ENCODE measurements at regions not wholly inside any gene's neighbourhood (a gene's known extent, or its start where the extent isn't known, plus 50 kb on each side); places are given as distances from the start of the nearest gene placed in this dataset.

DNA sequence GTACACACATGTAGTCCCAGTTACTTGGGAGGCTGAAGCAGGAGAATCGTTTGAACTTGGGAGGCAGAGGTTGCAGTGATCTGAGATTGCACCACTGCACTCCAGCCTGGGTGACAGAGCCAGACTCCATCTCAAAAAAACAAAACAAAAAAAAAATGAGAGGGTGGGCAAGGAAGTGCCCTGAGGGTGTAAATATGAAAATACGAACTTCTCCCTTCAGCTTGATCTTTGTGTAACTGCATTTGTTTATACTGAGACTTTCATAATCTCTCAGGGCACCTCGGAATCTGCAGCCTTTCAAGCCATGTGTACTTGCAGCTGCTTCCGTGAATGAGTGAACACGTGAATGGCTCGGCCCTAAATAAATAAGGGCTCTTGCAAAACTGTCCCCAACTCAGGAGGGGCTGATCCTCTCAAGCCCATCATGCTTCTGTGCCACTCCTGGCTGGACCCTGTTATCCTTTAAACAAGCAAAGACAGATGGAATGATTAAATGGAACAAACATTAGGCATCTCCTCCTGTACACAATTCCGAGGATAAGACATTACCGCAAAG, 96.8 kb downstream of the BOD1L2 start:
- H3K9ac ChIP-seq (ENCODE audit: low read depth, low read length) = no peak overlapping the region
- H3K36me3 ChIP-seq (ENCODE audit: control insufficient read depth, insufficient read depth, low read length) = no peaks in the 10 kb centered on the region
- H3K4me1 ChIP-seq (ENCODE audit: control insufficient read depth, insufficient read depth, low read length) = no peaks in the 10 kb centered on the region
- H3K27me3 ChIP-seq (ENCODE audit: control insufficient read depth, insufficient read depth, low read length) = no peaks in the 10 kb centered on the region
- H3K27ac ChIP-seq (ENCODE audit: low read depth, low read length) = no peak overlapping the region
- H3K4me3 ChIP-seq (ENCODE audit: low read depth, low read length) = no peak overlapping the region
- no peaks in the 10 kb centered on the region for H3K9me3 ChIP-seq (ENCODE audit: control insufficient read depth, insufficient read depth, low read length)

DNA sequence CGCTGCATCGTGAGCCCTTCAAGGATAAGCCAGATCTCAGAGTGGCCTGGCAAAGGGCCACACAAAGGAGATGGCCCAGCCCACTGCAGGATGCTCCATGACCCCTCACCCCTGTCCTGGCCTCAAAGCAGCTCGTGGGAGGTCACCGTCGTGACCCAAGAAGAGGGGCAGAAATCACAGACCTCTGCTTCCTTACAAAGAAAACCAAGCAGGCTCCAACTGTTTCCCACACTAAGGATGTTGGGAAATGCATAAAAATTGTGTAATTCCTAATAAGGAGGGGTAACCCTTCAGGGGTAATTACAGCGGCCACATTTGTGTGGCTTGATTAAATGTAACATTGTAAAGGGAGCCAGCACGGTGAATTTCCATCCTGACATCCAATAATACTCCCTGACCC, 102.3 kb downstream of the BOD1L2 start:
- H3K9ac ChIP-seq (ENCODE audit: low read depth, low read length) = no peak overlapping the region
- no peak overlapping the region for H3K27ac ChIP-seq (ENCODE audit: low read depth, low read length)
- no peaks in the 10 kb centered on the region for H3K36me3 ChIP-seq (ENCODE audit: control insufficient read depth, insufficient read depth, low read length)
- no peaks in the 10 kb centered on the region for H3K27me3 ChIP-seq (ENCODE audit: control insufficient read depth, insufficient read depth, low read length)
- no peaks in the 10 kb centered on the region for H3K9me3 ChIP-seq (ENCODE audit: control insufficient read depth, insufficient read depth, low read length)
- H3K4me3 ChIP-seq (ENCODE audit: low read depth, low read length) = no peak overlapping the region
- no peaks in the 10 kb centered on the region for H3K4me1 ChIP-seq (ENCODE audit: control insufficient read depth, insufficient read depth, low read length)

- Histone ChIP-seq H3K27ac (ENCODE audit: low read depth, low read length) (no peak overlapping the region), H3K4me1 (ENCODE audit: control insufficient read depth, insufficient read depth, low read length) (no peaks in the 10 kb centered on the region), H3K27me3 (ENCODE audit: control insufficient read depth, insufficient read depth, low read length) (no peaks in the 10 kb centered on the region), H3K4me3 (ENCODE audit: low read depth, low read length) (no peak overlapping the region), H3K36me3 (ENCODE audit: control insufficient read depth, insufficient read depth, low read length) (no peaks in the 10 kb centered on the region), H3K9me3 (ENCODE audit: control insufficient read depth, insufficient read depth, low read length) (no peaks in the 10 kb centered on the region), H3K9ac (ENCODE audit: low read depth, low read length) (no peak overlapping the region)
These were observed 102.5 kb upstream of the ST8SIA3 start for GRCh38 chr18:57249883-57250282.

GRCh38 chr18:57251747-57252146, 100.6 kb upstream of the ST8SIA3 start:
- Histone ChIP-seq H3K4me1 (ENCODE audit: control insufficient read depth, insufficient read depth, low read length) (no peaks in the 10 kb centered on the region), H3K36me3 (ENCODE audit: control insufficient read depth, insufficient read depth, low read length) (no peaks in the 10 kb centered on the region), H3K4me3 (ENCODE audit: low read depth, low read length) (no peak overlapping the region), H3K9ac (ENCODE audit: low read depth, low read length) (no peak overlapping the region), H3K27ac (ENCODE audit: low read depth, low read length) (no peak overlapping the region), H3K9me3 (ENCODE audit: control insufficient read depth, insufficient read depth, low read length) (no peaks in the 10 kb centered on the region), H3K27me3 (ENCODE audit: control insufficient read depth, insufficient read depth, low read length) (no peaks in the 10 kb centered on the region)

- H3K27me3 ChIP-seq (ENCODE audit: control insufficient read depth, insufficient read depth, low read length) = no peaks in the 10 kb centered on the region
- no peak overlapping the region for H3K27ac ChIP-seq (ENCODE audit: low read depth, low read length)
- H3K9ac ChIP-seq (ENCODE audit: low read depth, low read length) = no peak overlapping the region
- H3K9me3 ChIP-seq (ENCODE audit: control insufficient read depth, insufficient read depth, low read length) = no peaks in the 10 kb centered on the region
- no peak overlapping the region for H3K4me3 ChIP-seq (ENCODE audit: low read depth, low read length)
- no peaks in the 10 kb centered on the region for H3K36me3 ChIP-seq (ENCODE audit: control insufficient read depth, insufficient read depth, low read length)
- no peaks in the 10 kb centered on the region for H3K4me1 ChIP-seq (ENCODE audit: control insufficient read depth, insufficient read depth, low read length)
These were observed 98.5 kb upstream of the ST8SIA3 start for GRCh38 chr18:57253903-57254302.

GRCh38 chr18:57258131-57258777, 94.1 kb upstream of the ST8SIA3 start:
- H3K4me3 ChIP-seq (ENCODE audit: low read depth, low read length) = no peak overlapping the region
- no peaks in the 10 kb centered on the region for H3K36me3 ChIP-seq (ENCODE audit: control insufficient read depth, insufficient read depth, low read length)
- no peaks in the 10 kb centered on the region for H3K4me1 ChIP-seq (ENCODE audit: control insufficient read depth, insufficient read depth, low read length)
- no peak overlapping the region for H3K27ac ChIP-seq (ENCODE audit: low read depth, low read length)
- H3K27me3 ChIP-seq (ENCODE audit: control insufficient read depth, insufficient read depth, low read length) = no peaks in the 10 kb centered on the region
- H3K9me3 ChIP-seq (ENCODE audit: control insufficient read depth, insufficient read depth, low read length) = no peaks in the 10 kb centered on the region; the same call in 1 of the 2 replicates
- H3K9ac ChIP-seq (ENCODE audit: low read depth, low read length) = no peak overlapping the region

GRCh38 chr18:57267368-57267925, 84.9 kb upstream of the ST8SIA3 start:
- Histone ChIP-seq H3K27me3 (ENCODE audit: control insufficient read depth, insufficient read depth, low read length) (no peaks in the 10 kb centered on the region), H3K9me3 (ENCODE audit: control insufficient read depth, insufficient read depth, low read length) (no peaks in the 10 kb centered on the region), H3K9ac (ENCODE audit: low read depth, low read length) (no peak overlapping the region), H3K4me1 (ENCODE audit: control insufficient read depth, insufficient read depth, low read length) (peaks cover 4% of the 10 kb centered on the region; the same call in 1 of the 2 replicates), H3K4me3 (ENCODE audit: low read depth, low read length) (no peak overlapping the region), H3K27ac (ENCODE audit: low read depth, low read length) (no peak overlapping the region), H3K36me3 (ENCODE audit: control insufficient read depth, insufficient read depth, low read length) (no peaks in the 10 kb centered on the region)

DNA sequence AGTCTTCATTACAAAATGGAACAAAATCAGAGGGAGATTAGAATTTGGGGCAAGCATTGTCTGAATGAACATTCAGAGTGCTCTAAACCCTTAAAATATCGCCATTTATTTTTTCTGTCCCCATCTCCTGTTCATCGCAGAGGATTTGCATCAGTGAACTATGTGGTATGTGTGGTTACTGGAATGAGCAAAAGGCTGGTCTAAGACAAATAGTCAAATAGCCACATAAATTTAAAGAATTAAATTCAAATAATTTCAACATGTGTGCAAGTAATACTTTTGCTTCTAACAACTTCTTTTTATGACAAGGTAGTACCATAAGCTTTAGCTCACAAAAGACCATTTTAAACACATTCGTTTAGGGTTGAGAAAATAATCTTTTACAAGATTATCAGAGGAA, 82.6 kb upstream of the ST8SIA3 start:
- peaks cover 4% of the 10 kb centered on the region; the same call in 1 of the 2 replicates for H3K4me1 ChIP-seq (ENCODE audit: control insufficient read depth, insufficient read depth, low read length)
- no peak overlapping the region for H3K27ac ChIP-seq (ENCODE audit: low read depth, low read length)
- no peaks in the 10 kb centered on the region for H3K27me3 ChIP-seq (ENCODE audit: control insufficient read depth, insufficient read depth, low read length)
- no peaks in the 10 kb centered on the region for H3K36me3 ChIP-seq (ENCODE audit: control insufficient read depth, insufficient read depth, low read length)
- H3K4me3 ChIP-seq (ENCODE audit: low read depth, low read length) = no peak overlapping the region
- H3K9me3 ChIP-seq (ENCODE audit: control insufficient read depth, insufficient read depth, low read length) = no peaks in the 10 kb centered on the region
- no peak overlapping the region for H3K9ac ChIP-seq (ENCODE audit: low read depth, low read length)

GRCh38 chr18:57270156-57270555, 82.2 kb upstream of the ST8SIA3 start:
- Histone ChIP-seq H3K4me1 (ENCODE audit: control insufficient read depth, insufficient read depth, low read length) (peaks cover 4% of the 10 kb centered on the region; the same call in 1 of the 2 replicates), H3K27me3 (ENCODE audit: control insufficient read depth, insufficient read depth, low read length) (no peaks in the 10 kb centered on the region), H3K4me3 (ENCODE audit: low read depth, low read length) (no peak overlapping the region)

GRCh38 chr18:57273194-57273593, 79.2 kb upstream of the ST8SIA3 start:
- no peak overlapping the region for H3K9ac ChIP-seq (ENCODE audit: low read depth, low read length)
- no peaks in the 10 kb centered on the region for H3K27me3 ChIP-seq (ENCODE audit: control insufficient read depth, insufficient read depth, low read length)
- H3K9me3 ChIP-seq (ENCODE audit: control insufficient read depth, insufficient read depth, low read length) = no peaks in the 10 kb centered on the region
- peaks cover 12% of the 10 kb centered on the region for H3K4me1 ChIP-seq (ENCODE audit: control insufficient read depth, insufficient read depth, low read length)
- no peak overlapping the region for H3K27ac ChIP-seq (ENCODE audit: low read depth, low read length)
- no peaks in the 10 kb centered on the region for H3K36me3 ChIP-seq (ENCODE audit: control insufficient read depth, insufficient read depth, low read length)
- no peak overlapping the region for H3K4me3 ChIP-seq (ENCODE audit: low read depth, low read length)

More at GRCh38 chr18:57270156-57270555, 82.2 kb upstream of the ST8SIA3 start:
- Histone ChIP-seq H3K9ac (ENCODE audit: low read depth, low read length) (no peak overlapping the region), H3K9me3 (ENCODE audit: control insufficient read depth, insufficient read depth, low read length) (no peaks in the 10 kb centered on the region), H3K36me3 (ENCODE audit: control insufficient read depth, insufficient read depth, low read length) (no peaks in the 10 kb centered on the region), H3K27ac (ENCODE audit: low read depth, low read length) (no peak overlapping the region)

DNA sequence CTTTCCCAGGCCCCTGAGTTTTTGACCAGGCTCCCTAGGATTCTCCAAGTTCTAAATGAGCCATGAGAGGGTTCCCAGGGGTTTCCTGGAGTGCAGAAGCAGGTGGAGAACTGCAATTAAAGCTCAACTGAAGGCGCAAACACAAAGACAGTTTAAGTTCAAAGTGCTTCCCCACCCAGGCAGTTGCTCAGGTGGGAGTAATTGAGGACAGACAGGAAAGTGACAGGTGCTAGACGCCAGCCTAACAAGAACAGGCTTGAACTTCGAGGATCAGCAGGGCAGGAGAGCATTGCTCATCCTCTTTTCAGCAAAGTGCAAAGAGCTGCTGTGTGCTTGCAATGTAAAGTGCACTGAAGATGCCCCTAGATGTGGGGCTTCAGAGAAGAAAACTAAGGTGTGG, 77.2 kb upstream of the ST8SIA3 start:
- Histone ChIP-seq H3K9ac (ENCODE audit: low read depth, low read length) (no peak overlapping the region), H3K36me3 (ENCODE audit: control insufficient read depth, insufficient read depth, low read length) (no peaks in the 10 kb centered on the region), H3K4me1 (ENCODE audit: control insufficient read depth, insufficient read depth, low read length) (peaks cover 12% of the 10 kb centered on the region), H3K27me3 (ENCODE audit: control insufficient read depth, insufficient read depth, low read length) (no peaks in the 10 kb centered on the region), H3K4me3 (ENCODE audit: low read depth, low read length) (no peak overlapping the region), H3K9me3 (ENCODE audit: control insufficient read depth, insufficient read depth, low read length) (no peaks in the 10 kb centered on the region), H3K27ac (ENCODE audit: low read depth, low read length) (no peak overlapping the region)
